Smooth muscle cell (in vitro differentiated cells): ENCODE measurements at regions not wholly inside any gene's neighbourhood (a gene's known extent, or its start where the extent isn't known, plus 50 kb on each side); places are given as distances from the start of the nearest gene placed in this dataset.
"Not testable (repeated sequence)": the region's sequence is repeated elsewhere in the genome, so short reads cannot be mapped to it uniquely, and the experiment has no call there.

Source experiments
- DNase-seq: peaks from one replicate; lab custom pipeline; 2025; ENCODE audit not compliant: unreplicated experiment; lab: John Stamatoyannopoulos, UW
- H2AFZ ChIP-seq: fragments of 200-600 bp; sonication (generic); 2 replicates; pipeline ENCODE4 v1.6.0; 2016; ENCODE audit warnings: antibody characterized with exemption, low read depth, mild to moderate bottlenecking
- H3F3A ChIP-seq: fragments of 200-600 bp; sonication (generic); 2 replicates; pipeline ENCODE4 v1.6.0; 2017; ENCODE audit warnings: antibody characterized with exemption, low read depth
- H3K27ac ChIP-seq: fragments of 200-600 bp; sonication (generic); 2 replicates; pipeline ENCODE4 v1.5.1; 2016; ENCODE audit warnings: low read depth, mild to moderate bottlenecking
- H3K27me3 ChIP-seq: fragments of 200-600 bp; sonication (generic); 2 replicates; pipeline ENCODE4 v1.6.1; 2016; ENCODE audit warnings: low read depth, mild to moderate bottlenecking
- H3K36me3 ChIP-seq: fragments of 200-600 bp; sonication (generic); 2 replicates; pipeline ENCODE4 v1.5.1; 2016; ENCODE audit warnings: low read depth
- H3K4me1 ChIP-seq: fragments of 200-600 bp; sonication (generic); 2 replicates; pipeline ENCODE4 v1.5.1; 2016; ENCODE audit warnings: low read depth
- H3K4me2 ChIP-seq: fragments of 200-600 bp; sonication (generic); 2 replicates; pipeline ENCODE4 v1.6.0; 2016; ENCODE audit warnings: mild to moderate bottlenecking
- H3K4me3 ChIP-seq: fragments of 200-600 bp; sonication (generic); 2 replicates; pipeline ENCODE4 v1.5.1; 2016; ENCODE audit warnings: mild to moderate bottlenecking
- H3K79me2 ChIP-seq: fragments of 200-600 bp; sonication (generic); 2 replicates; pipeline ENCODE4 v1.6.0; 2016; ENCODE audit warnings: low read depth, mild to moderate bottlenecking
- H3K9ac ChIP-seq: fragments of 200-600 bp; sonication (generic); 2 replicates; pipeline ENCODE4 v1.6.0; 2016; ENCODE audit warnings: low read depth
- H3K9me3 ChIP-seq: fragments of 200-600 bp; sonication (generic); replicated peaks from 2 replicates; pipeline ENCODE4 v1.5.1; 2016; ENCODE audit warnings: low read depth
- H4K20me1 ChIP-seq: fragments of 200-600 bp; sonication (generic); 2 replicates; pipeline ENCODE4 v1.6.0; 2016; ENCODE audit warnings: low read depth
- WGBS: methylation state at CpG from one replicate; pipeline ENCODE4 v1.1.7; 2016; ENCODE audit warnings: low lambda C conversion rate; 5-methylcytosine and 5-hydroxymethylcytosine counted together
- TF ChIP-seq, protein P1 (sequence below): fragments of 200-600 bp; sonication (generic); IDR thresholded peaks from 2 replicates; pipeline ENCODE4 v1.5.1; 2017; ENCODE audit warnings: borderline replicate concordance, mild to moderate bottlenecking, antibody characterized with exemption; ENCODE audit not compliant: insufficient read depth, poor library complexity, severe bottlenecking

DNA sequence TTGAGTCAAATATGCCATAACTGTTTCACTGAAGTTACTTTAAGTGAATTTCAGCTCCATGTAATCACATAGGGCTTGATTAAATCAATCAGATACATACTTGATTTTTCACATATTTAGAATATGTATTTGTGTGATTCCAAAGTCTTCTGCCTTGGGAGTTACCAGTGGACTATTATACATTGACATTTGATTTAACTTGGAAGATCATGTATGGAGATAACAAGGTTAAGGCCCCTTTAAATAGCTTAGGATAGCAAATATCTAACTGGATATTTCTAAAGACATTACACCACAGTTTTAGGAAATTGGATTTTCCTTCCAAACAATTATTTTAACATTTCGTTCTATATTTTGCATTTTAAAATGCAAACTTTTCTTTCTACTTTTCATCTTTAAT is 405.0 kb downstream of the RAP2B start:
- H4K20me1 ChIP-seq = no peaks in the 10 kb centered on the region
- no peaks in the 10 kb centered on the region for H3K27me3 ChIP-seq
- no peaks in the 10 kb centered on the region for H3K9me3 ChIP-seq
- no peak overlapping the region for H3K27ac ChIP-seq
- H3K4me3 ChIP-seq = no peak overlapping the region
- no peak overlapping the region for H3K4me2 ChIP-seq
- DNase-seq = no peak
- H3K9ac ChIP-seq = no peak overlapping the region
- TF ChIP-seq, protein P1, sequence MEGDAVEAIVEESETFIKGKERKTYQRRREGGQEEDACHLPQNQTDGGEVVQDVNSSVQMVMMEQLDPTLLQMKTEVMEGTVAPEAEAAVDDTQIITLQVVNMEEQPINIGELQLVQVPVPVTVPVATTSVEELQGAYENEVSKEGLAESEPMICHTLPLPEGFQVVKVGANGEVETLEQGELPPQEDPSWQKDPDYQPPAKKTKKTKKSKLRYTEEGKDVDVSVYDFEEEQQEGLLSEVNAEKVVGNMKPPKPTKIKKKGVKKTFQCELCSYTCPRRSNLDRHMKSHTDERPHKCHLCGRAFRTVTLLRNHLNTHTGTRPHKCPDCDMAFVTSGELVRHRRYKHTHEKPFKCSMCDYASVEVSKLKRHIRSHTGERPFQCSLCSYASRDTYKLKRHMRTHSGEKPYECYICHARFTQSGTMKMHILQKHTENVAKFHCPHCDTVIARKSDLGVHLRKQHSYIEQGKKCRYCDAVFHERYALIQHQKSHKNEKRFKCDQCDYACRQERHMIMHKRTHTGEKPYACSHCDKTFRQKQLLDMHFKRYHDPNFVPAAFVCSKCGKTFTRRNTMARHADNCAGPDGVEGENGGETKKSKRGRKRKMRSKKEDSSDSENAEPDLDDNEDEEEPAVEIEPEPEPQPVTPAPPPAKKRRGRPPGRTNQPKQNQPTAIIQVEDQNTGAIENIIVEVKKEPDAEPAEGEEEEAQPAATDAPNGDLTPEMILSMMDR = no peak
- no peak overlapping the region for H2AFZ ChIP-seq
- no peaks in the 10 kb centered on the region for H3K79me2 ChIP-seq
- no peaks in the 10 kb centered on the region for H3F3A ChIP-seq
- H3K4me1 ChIP-seq = no peaks in the 10 kb centered on the region
- WGBS = 90% methylated on average over 1 of the region's 1 CpG
- no peaks in the 10 kb centered on the region for H3K36me3 ChIP-seq

DNA sequence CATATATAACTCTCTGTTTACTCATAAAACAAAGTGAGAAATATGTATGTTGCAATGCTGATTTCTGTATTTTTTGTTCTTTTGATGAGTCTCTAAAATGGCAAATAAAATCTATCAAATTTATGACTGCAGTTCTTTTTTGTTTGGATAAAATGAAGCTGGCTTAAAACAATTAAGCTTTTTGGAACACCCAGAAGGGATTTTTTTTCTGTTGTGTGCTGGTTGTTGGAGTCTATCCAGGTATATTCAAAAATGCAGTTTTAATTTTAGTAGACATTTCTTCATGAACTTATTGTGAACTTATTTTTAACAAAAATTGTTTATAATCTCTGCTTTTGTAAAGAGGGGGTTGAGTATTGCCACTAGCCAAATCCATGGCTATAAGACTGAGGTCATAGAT is 405.5 kb downstream of the RAP2B start:
- no peaks in the 10 kb centered on the region for H3F3A ChIP-seq
- no peaks in the 10 kb centered on the region for H3K79me2 ChIP-seq
- H3K4me3 ChIP-seq = no peak overlapping the region
- DNase-seq = no peak
- H3K27ac ChIP-seq = no peak overlapping the region
- H3K36me3 ChIP-seq = no peaks in the 10 kb centered on the region
- H2AFZ ChIP-seq = no peak overlapping the region
- H3K4me2 ChIP-seq = no peak overlapping the region
- TF ChIP-seq, protein P1 = no peak
- H3K4me1 ChIP-seq = no peaks in the 10 kb centered on the region
- no peaks in the 10 kb centered on the region for H4K20me1 ChIP-seq
- H3K9me3 ChIP-seq = no peaks in the 10 kb centered on the region
- H3K27me3 ChIP-seq = no peaks in the 10 kb centered on the region
- no peak overlapping the region for H3K9ac ChIP-seq

DNA sequence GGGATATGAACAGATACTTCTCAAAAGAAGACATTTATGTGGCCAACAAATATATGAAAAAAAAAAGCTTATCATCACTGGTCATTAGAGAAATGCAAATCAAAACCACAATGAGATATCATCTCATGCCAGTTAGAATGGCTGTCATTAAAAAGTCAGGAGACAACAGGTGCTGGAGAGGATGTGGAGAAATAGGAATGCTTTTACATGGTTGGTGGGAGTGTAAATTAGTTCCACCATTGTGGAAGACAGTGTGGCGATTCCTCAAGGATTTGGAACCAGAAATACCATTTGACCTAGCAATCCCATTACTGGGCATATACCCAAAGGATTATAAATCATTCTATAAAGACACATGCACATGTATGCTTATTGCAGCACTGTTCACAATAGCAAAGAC is 408.5 kb downstream of the RAP2B start:
- not testable (repeated sequence) for H2AFZ ChIP-seq, H3K79me2 ChIP-seq, H3K4me2 ChIP-seq, H3K9me3 ChIP-seq, H3F3A ChIP-seq, H3K4me1 ChIP-seq, H3K36me3 ChIP-seq, DNase-seq, H3K4me3 ChIP-seq, H3K27ac ChIP-seq, H4K20me1 ChIP-seq, H3K9ac ChIP-seq, H3K27me3 ChIP-seq
- WGBS = 79% methylated on average over 1 of the region's 1 CpG

DNA sequence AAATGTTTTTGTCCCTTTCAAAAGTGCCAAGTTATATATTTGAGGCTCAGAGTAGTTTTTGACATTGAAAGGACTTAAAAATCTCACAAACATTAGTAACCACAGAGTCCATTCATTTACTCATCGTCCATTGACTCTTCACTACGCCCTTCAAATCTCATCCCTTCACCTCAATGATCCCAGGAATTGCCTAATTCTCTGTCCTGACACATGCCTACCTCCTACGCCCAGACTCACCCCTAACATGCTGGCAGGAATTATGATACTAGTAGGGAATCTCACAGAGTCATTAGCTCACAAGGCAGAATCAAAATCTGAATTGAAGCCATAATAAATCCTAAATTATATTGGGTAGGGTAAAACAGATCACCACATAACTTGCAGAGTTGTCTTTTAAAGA is 410.1 kb downstream of the RAP2B start:
- Histone ChIP-seq H4K20me1 (no peaks in the 10 kb centered on the region), H3K9ac (no peak overlapping the region), H3K4me2 (no peak overlapping the region), H3K27ac (no peak overlapping the region), H3K4me1 (no peaks in the 10 kb centered on the region), H3K4me3 (no peak overlapping the region), H3K79me2 (no peaks in the 10 kb centered on the region), H2AFZ (no peak overlapping the region), H3K36me3 (no peaks in the 10 kb centered on the region), H3K27me3 (no peaks in the 10 kb centered on the region), H3F3A (no peaks in the 10 kb centered on the region), H3K9me3 (no peaks in the 10 kb centered on the region)
- WGBS = 82% methylated on average over 3 of the region's 3 CpGs
- DNase-seq = no peak
- TF ChIP-seq, protein P1 = no peak
